Testis (tissue), 2 donors: ENCODE measurements at regions not wholly inside any gene's neighbourhood (a gene's known extent, or its start where the extent isn't known, plus 50 kb on each side); places are given as distances from the start of the nearest gene placed in this dataset.
A peak's percentile ranks its signal among the peaks of the same experiment; 100 is the strongest.

Experiments used
- DNase-seq: peaks from one replicate; pipeline ENCODE4 v3.0.0-alpha.2; 2019
- H3K27ac ChIP-seq, 2 donors: fragments of 200-600 bp; sonication (generic); one replicate each; pipeline ENCODE4 v1.5.1; 2019
- H3K27me3 ChIP-seq: fragments of 200-600 bp; sonication (generic); one replicate; pipeline ENCODE4 v1.5.1; 2019
- H3K36me3 ChIP-seq: fragments of 200-600 bp; sonication (generic); one replicate; pipeline ENCODE4 v1.5.1; 2017; ENCODE audit warnings: low read depth; ENCODE audit errors: missing control alignments
- H3K4me1 ChIP-seq: fragments of 200-600 bp; sonication (generic); one replicate; pipeline ENCODE4 v1.5.1; 2019
- H3K4me3 ChIP-seq, 2 donors: fragments of 200-600 bp; sonication (generic); one replicate each; pipeline ENCODE4 v1.5.1; 2017 to 2019
- H3K9me3 ChIP-seq: fragments of 200-600 bp; sonication (generic); one replicate; pipeline ENCODE4 v1.5.1; 2017
- POLR2A ChIP-seq: fragments of 450-650 bp; IDR thresholded peaks from one replicate; pipeline ENCODE4 v1.6.1; 2017; ENCODE audit warnings: antibody characterized with exemption, mild to moderate bottlenecking, moderate library complexity
- WGBS, 2 donors: methylation state at CpG; one replicate each; pipeline ENCODE4 v1.1.5; 2018; 5-methylcytosine and 5-hydroxymethylcytosine counted together
- intact Hi-C: fragments of 100-400 bp; cut with DNase I; formaldehyde crosslinking; loops from one replicate; pipeline ENCODE4 v1.15.1; 2023; ENCODE audit warnings: low total_unique reads
- TF ChIP-seq, protein P1 (sequence below), 3 experiments: fragments of 450-650 bp in 2 of 3; fragments of 200-600 bp in 1 of 3; sonication (generic) in 1 of 3; IDR thresholded peaks; one replicate each; pipeline ENCODE4 v1.5.1; 2016 to 2019; ENCODE audit warnings: antibody characterized with exemption in 3 of 3, mild to moderate bottlenecking in 2 of 3, moderate library complexity in 1 of 3

GRCh38 chr4:58048491-58048890, 938.3 kb upstream of the IGFBP7 start:
- DNase-seq, result no peak
- 61 to 70% methylated on average over 2 of the region's 2 CpGs for WGBS, 2 donors
- Histone ChIP-seq H3K27ac (no peak overlapping the region), H3K4me3 (no peak overlapping the region), H3K27me3 (no peaks in the 10 kb centered on the region), H3K4me1 (no peaks in the 10 kb centered on the region), H3K9me3 (no peaks in the 10 kb centered on the region), H3K36me3 (no peaks in the 10 kb centered on the region)
- TF ChIP-seq, protein P1, sequence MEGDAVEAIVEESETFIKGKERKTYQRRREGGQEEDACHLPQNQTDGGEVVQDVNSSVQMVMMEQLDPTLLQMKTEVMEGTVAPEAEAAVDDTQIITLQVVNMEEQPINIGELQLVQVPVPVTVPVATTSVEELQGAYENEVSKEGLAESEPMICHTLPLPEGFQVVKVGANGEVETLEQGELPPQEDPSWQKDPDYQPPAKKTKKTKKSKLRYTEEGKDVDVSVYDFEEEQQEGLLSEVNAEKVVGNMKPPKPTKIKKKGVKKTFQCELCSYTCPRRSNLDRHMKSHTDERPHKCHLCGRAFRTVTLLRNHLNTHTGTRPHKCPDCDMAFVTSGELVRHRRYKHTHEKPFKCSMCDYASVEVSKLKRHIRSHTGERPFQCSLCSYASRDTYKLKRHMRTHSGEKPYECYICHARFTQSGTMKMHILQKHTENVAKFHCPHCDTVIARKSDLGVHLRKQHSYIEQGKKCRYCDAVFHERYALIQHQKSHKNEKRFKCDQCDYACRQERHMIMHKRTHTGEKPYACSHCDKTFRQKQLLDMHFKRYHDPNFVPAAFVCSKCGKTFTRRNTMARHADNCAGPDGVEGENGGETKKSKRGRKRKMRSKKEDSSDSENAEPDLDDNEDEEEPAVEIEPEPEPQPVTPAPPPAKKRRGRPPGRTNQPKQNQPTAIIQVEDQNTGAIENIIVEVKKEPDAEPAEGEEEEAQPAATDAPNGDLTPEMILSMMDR (IDR thresholded peaks at IDR 0.05), result no peak
- no peak for TF ChIP-seq POLR2A
- intact Hi-C loops, result no loop called here

GRCh38 chr4:58042176-58042575, 932.0 kb upstream of the IGFBP7 start:
- WGBS, 2 donors, result 81% methylated on average over 1 of the region's 1 CpG
- DNase-seq, result peak; percentile 58
- Histone ChIP-seq H3K36me3 (no peaks in the 10 kb centered on the region), H3K4me1 (no peaks in the 10 kb centered on the region), H3K27ac (no peak overlapping the region), H3K27me3 (no peaks in the 10 kb centered on the region), H3K4me3 (no peak overlapping the region), H3K9me3 (no peaks in the 10 kb centered on the region)
- intact Hi-C loops, result no loop called here
- TF ChIP-seq, protein P1 (IDR thresholded peaks at IDR 0.05), result no peak
- no peak for TF ChIP-seq POLR2A

- H3K9me3 ChIP-seq, result no peaks in the 10 kb centered on the region
- no peak overlapping the region for H3K27ac ChIP-seq
- no peak for DNase-seq
- no peak overlapping the region for H3K4me3 ChIP-seq
- intact Hi-C loops, result no loop called here
- H3K4me1 ChIP-seq, result no peaks in the 10 kb centered on the region
- TF ChIP-seq, protein P1 (IDR thresholded peaks at IDR 0.05), result no peak
- no peak for TF ChIP-seq POLR2A
- H3K27me3 ChIP-seq, result no peaks in the 10 kb centered on the region
- 30 to 42% methylated on average over 2 of the region's 2 CpGs for WGBS, 2 donors
- H3K36me3 ChIP-seq, result no peaks in the 10 kb centered on the region
These were observed 883.8 kb upstream of the IGFBP7 start for GRCh38 chr4:57993944-57994343.

GRCh38 chr4:57989430-57989829, 879.2 kb upstream of the IGFBP7 start:
- DNase-seq, result no peak
- H3K36me3 ChIP-seq, result no peaks in the 10 kb centered on the region
- no peaks in the 10 kb centered on the region for H3K27me3 ChIP-seq
- intact Hi-C loops, result no loop called here
- H3K4me1 ChIP-seq, result no peaks in the 10 kb centered on the region
- 85 to 89% methylated on average over 6 of the region's 6 CpGs for WGBS, 2 donors
- no peak overlapping the region for H3K27ac ChIP-seq
- no peaks in the 10 kb centered on the region for H3K9me3 ChIP-seq
- TF ChIP-seq, protein P1 (IDR thresholded peaks at IDR 0.05), result no peak
- no peak for TF ChIP-seq POLR2A
- no peak overlapping the region for H3K4me3 ChIP-seq

DNA sequence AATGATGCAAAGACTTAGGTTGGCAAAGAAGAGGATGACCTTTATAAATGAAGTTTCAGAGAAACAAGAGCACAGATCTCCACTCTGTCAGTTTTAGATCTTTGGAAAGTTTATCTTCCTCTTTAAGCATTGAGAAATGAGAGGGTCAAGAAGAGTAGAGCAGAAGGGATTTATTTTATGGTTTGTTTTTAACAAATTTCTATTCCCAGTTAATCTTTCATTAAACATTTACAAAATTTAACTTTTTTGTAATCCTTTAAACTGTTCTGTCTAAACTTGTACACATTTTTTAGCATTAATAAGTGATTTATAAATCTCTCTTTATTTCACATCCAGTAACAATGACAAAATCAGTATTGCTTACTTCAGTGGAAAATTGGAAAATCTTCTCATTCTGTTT, 875.0 kb upstream of the IGFBP7 start:
- no peaks in the 10 kb centered on the region for H3K9me3 ChIP-seq
- TF ChIP-seq, protein P1 (IDR thresholded peaks at IDR 0.05), result no peak
- TF ChIP-seq POLR2A, result no peak
- H3K4me3 ChIP-seq, result no peak overlapping the region
- no peak for DNase-seq
- H3K36me3 ChIP-seq, result no peaks in the 10 kb centered on the region
- intact Hi-C loops, result no loop called here
- no peaks in the 10 kb centered on the region for H3K4me1 ChIP-seq
- no peak overlapping the region for H3K27ac ChIP-seq
- no peaks in the 10 kb centered on the region for H3K27me3 ChIP-seq
